ENCODE measurements at regions not wholly inside any gene's neighbourhood (a gene's known extent, or its start where the extent isn't known, plus 50 kb on each side); places are given as distances from the start of the nearest gene placed in this dataset.

DNA sequence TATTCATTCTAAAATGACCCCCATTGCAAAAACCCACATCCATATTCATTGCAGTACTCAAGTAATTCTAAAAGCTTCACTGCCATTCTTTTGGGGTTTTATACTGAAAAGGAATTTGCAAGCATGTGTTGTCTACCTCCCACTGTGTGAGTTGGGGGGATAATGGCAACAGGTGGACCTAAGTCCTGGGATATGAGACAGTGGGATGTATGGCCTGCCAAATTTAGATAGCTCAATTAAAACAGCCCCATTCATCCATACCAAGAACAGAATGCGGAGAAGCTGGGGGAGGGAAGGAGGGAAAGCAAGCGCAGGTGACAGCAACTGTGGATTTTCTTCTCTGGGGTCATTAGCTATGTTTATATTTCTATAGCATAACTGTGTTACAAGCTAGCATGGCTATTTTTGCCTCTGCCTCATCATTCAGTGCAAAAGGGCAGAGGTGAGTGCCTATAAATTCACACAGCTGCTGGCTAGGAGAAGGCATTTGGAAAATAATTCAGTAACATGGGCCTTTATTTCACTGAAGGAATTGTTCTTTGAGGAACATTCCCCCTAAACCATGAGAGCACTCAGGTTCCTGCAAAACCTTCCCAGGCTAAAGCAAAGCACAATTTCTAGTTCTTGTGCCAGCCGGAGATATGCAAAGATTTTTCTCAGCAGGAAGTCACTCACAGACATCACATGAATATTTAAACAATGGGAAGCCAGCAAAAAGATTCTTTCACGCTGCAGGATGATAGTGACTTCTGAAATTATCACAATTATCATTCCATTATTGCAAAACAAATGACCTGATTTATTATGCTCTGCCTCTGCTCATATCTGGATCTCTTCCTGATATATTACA, 393.9 kb upstream of the ACVR2A start (continued):
- TF ChIP-seq, protein P1, sequence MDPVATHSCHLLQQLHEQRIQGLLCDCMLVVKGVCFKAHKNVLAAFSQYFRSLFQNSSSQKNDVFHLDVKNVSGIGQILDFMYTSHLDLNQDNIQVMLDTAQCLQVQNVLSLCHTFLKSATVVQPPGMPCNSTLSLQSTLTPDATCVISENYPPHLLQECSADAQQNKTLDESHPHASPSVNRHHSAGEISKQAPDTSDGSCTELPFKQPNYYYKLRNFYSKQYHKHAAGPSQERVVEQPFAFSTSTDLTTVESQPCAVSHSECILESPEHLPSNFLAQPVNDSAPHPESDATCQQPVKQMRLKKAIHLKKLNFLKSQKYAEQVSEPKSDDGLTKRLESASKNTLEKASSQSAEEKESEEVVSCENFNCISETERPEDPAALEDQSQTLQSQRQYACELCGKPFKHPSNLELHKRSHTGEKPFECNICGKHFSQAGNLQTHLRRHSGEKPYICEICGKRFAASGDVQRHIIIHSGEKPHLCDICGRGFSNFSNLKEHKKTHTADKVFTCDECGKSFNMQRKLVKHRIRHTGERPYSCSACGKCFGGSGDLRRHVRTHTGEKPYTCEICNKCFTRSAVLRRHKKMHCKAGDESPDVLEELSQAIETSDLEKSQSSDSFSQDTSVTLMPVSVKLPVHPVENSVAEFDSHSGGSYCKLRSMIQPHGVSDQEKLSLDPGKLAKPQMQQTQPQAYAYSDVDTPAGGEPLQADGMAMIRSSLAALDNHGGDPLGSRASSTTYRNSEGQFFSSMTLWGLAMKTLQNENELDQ (tag by site-specific recombination; IDR thresholded peaks at IDR 0.05; ENCODE audit: low read depth) = no peak

- H3K4me3 ChIP-seq (ENCODE audit: low read depth, low read length) = no peak overlapping the region
- ChIA-PET POLR2A (no interaction called here), CTCF (no interaction called here)
- H3K36me3 ChIP-seq (ENCODE audit: control insufficient read depth in 2 of 2, insufficient read depth in 1 of 2, low read length in 2 of 2) = no peaks in the 10 kb centered on the region
- no peak for TF ChIP-seq ZFP41 (tag by site-specific recombination; IDR thresholded peaks at IDR 0.05; ENCODE audit: borderline replicate concordance)
- TF ChIP-seq ZNF777 (tag by site-specific recombination; IDR thresholded peaks at IDR 0.05; ENCODE audit: borderline replicate concordance) = no peak
- TF ChIP-seq ZNF311 (tag by site-specific recombination; IDR thresholded peaks at IDR 0.05; ENCODE audit: borderline replicate concordance) = no peak
- no peak for TF ChIP-seq ZNF184 (tag by site-specific recombination; IDR thresholded peaks at IDR 0.05)
- no peak for TF ChIP-seq ZNF837 (tag by site-specific recombination; IDR thresholded peaks at IDR 0.05)
- TF ChIP-seq, protein P2, sequence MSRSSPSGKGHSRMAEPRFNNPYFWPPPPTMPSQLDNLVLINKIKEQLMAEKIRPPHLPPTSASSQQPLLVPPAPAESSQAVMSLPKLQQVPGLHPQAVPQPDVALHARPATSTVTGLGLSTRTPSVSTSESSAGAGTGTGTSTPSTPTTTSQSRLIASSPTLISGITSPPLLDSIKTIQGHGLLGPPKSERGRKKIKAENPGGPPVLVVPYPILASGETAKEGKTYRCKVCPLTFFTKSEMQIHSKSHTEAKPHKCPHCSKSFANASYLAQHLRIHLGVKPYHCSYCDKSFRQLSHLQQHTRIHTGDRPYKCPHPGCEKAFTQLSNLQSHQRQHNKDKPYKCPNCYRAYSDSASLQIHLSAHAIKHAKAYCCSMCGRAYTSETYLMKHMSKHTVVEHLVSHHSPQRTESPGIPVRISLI (tag by site-specific recombination; IDR thresholded peaks at IDR 0.05) = no peak
- TF ChIP-seq, protein P3, sequence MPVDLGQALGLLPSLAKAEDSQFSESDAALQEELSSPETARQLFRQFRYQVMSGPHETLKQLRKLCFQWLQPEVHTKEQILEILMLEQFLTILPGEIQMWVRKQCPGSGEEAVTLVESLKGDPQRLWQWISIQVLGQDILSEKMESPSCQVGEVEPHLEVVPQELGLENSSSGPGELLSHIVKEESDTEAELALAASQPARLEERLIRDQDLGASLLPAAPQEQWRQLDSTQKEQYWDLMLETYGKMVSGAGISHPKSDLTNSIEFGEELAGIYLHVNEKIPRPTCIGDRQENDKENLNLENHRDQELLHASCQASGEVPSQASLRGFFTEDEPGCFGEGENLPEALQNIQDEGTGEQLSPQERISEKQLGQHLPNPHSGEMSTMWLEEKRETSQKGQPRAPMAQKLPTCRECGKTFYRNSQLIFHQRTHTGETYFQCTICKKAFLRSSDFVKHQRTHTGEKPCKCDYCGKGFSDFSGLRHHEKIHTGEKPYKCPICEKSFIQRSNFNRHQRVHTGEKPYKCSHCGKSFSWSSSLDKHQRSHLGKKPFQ (tag by site-specific recombination; IDR thresholded peaks at IDR 0.05) = no peak
- TF ChIP-seq ZBTB17 (tag by site-specific recombination; IDR thresholded peaks at IDR 0.05) = no peak
- TF ChIP-seq SCRT1 (tag by site-specific recombination; IDR thresholded peaks at IDR 0.05; ENCODE audit: borderline replicate concordance) = no peak
- TF ChIP-seq ZBTB8A (tag by site-specific recombination; IDR thresholded peaks at IDR 0.05) = no peak
- H3K4me1 ChIP-seq (ENCODE audit: control insufficient read depth, insufficient read depth, low read length) = peaks cover 16% of the 10 kb centered on the region
- no peak overlapping the region for H3K27ac ChIP-seq (ENCODE audit: extremely low read depth, low read depth, low read length)
- no peaks in the 10 kb centered on the region for H3K9me3 ChIP-seq (ENCODE audit: control insufficient read depth, insufficient read depth, low read depth, low read length)
Observed at GRCh38 chr2:147449323-147449991, 395.4 kb upstream of the ACVR2A start.

DNA sequence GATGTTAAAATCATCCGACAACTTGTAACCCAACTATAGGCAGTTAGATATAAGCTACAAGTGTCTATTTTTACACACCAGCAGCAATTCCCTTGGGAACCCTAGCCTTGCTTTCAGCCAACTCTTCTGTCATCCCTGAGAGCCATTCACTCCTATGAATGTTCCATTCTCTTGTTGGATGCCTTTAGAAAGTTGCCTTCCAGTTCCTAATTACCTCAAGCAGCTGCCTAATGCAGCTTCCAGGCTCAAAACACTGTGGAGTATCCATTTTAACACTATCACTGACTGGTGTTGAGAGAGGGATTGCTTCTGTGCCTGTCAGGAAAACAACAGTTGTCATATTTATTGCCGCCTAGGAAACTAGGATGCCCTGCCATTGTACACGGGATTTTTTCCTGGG, 402.0 kb upstream of the ACVR2A start:
- POLR2A ChIA-PET = no interaction called here
- CTCF ChIA-PET = interaction anchor here (0.7 kb wide), 1 partner anchor 24 kb away, joined by 3 read pairs; no protein-coding TSS in a partner anchor
- H3K36me3 ChIP-seq (ENCODE audit: control insufficient read depth in 2 of 2, insufficient read depth in 1 of 2, low read length in 2 of 2) = no peaks in the 10 kb centered on the region
- no peaks in the 10 kb centered on the region for H3K4me1 ChIP-seq (ENCODE audit: control insufficient read depth, insufficient read depth, low read length)
- no peak overlapping the region for H3K4me3 ChIP-seq (ENCODE audit: low read depth, low read length)
- H3K9me3 ChIP-seq (ENCODE audit: control insufficient read depth, insufficient read depth, low read depth, low read length) = no peaks in the 10 kb centered on the region
- no peak overlapping the region for H3K27ac ChIP-seq (ENCODE audit: extremely low read depth, low read depth, low read length)
- TF ChIP-seq PRDM4 (tag by site-specific recombination; IDR thresholded peaks at IDR 0.05) (no peak), ZNF624 (tag by site-specific recombination; IDR thresholded peaks at IDR 0.05) (no peak), ZNF174 (tag by site-specific recombination; IDR thresholded peaks at IDR 0.05) (no peak)
- TF ChIP-seq, protein P4, sequence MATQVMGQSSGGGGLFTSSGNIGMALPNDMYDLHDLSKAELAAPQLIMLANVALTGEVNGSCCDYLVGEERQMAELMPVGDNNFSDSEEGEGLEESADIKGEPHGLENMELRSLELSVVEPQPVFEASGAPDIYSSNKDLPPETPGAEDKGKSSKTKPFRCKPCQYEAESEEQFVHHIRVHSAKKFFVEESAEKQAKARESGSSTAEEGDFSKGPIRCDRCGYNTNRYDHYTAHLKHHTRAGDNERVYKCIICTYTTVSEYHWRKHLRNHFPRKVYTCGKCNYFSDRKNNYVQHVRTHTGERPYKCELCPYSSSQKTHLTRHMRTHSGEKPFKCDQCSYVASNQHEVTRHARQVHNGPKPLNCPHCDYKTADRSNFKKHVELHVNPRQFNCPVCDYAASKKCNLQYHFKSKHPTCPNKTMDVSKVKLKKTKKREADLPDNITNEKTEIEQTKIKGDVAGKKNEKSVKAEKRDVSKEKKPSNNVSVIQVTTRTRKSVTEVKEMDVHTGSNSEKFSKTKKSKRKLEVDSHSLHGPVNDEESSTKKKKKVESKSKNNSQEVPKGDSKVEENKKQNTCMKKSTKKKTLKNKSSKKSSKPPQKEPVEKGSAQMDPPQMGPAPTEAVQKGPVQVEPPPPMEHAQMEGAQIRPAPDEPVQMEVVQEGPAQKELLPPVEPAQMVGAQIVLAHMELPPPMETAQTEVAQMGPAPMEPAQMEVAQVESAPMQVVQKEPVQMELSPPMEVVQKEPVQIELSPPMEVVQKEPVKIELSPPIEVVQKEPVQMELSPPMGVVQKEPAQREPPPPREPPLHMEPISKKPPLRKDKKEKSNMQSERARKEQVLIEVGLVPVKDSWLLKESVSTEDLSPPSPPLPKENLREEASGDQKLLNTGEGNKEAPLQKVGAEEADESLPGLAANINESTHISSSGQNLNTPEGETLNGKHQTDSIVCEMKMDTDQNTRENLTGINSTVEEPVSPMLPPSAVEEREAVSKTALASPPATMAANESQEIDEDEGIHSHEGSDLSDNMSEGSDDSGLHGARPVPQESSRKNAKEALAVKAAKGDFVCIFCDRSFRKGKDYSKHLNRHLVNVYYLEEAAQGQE (tag by site-specific recombination; IDR thresholded peaks at IDR 0.05) = no peak

Data from HEK293 (cell line).